ENCODE measurements at regions not wholly inside any gene's neighbourhood (a gene's known extent, or its start where the extent isn't known, plus 50 kb on each side); places are given as distances from the start of the nearest gene placed in this dataset.

- H3K9me3 ChIP-seq, result no peaks in the 10 kb centered on the region
- POLR2A ChIA-PET, result no interaction called here
- H3K4me1 ChIP-seq (ENCODE audit: control insufficient read depth in 1 of 2, extremely low read depth in 1 of 2, insufficient read depth in 2 of 2, low read length in 2 of 2), result no peaks in the 10 kb centered on the region
- Mint-ChIP-seq H3K27me3 (no peaks in the 10 kb centered on the region), H3K27ac (no peak overlapping the region), H3K4me1 (no peaks in the 10 kb centered on the region), H3K4me3 (no peak overlapping the region), H3K36me3 (no peaks in the 10 kb centered on the region), H3K9me3 (no peaks in the 10 kb centered on the region)
- CTCF ChIA-PET, result no interaction called here
- no peaks in the 10 kb centered on the region for H3K27me3 ChIP-seq (replicated peaks in 1 of 2; ENCODE audit: control insufficient read depth in 2 of 2, extremely low read depth in 1 of 2, insufficient read depth in 2 of 2, low read length in 1 of 2)
- DNase-seq (no peak), ATAC-seq (replicated peaks in 1 of 4) (no peak)
- no peak overlapping the region for H3K4me3 ChIP-seq (ENCODE audit: control insufficient read depth in 1 of 2, extremely low read depth in 1 of 2, low read length in 1 of 2)
- H3K36me3 ChIP-seq (ENCODE audit: control insufficient read depth in 2 of 2, extremely low read depth in 1 of 2, insufficient read depth in 1 of 2, low read length in 1 of 2), result no peaks in the 10 kb centered on the region
- H3K27ac ChIP-seq (ENCODE audit: low read length), result no peak overlapping the region
- WGBS (ENCODE audit: insufficient coverage), result no CpG with 5 or more reads among the region's 1 CpG
Observed at GRCh38 chr1:217260676-217261075, 370.2 kb downstream of the GPATCH2 start.

- Mint-ChIP-seq H3K9me3 (peaks cover 0 to 8% (median 5%) of the 10 kb centered on the region in 3 donors), H3K27ac (no peak overlapping the region), H3K4me3 (no peak overlapping the region), H3K36me3 (no peaks in the 10 kb centered on the region), H3K27me3 (no peaks in the 10 kb centered on the region), H3K4me1 (no peaks in the 10 kb centered on the region)
- no peak for DNase-seq
- CTCF ChIA-PET, result no interaction called here
- H3K36me3 ChIP-seq (ENCODE audit: control insufficient read depth in 2 of 2, extremely low read depth in 1 of 2, insufficient read depth in 1 of 2, low read length in 1 of 2), result no peaks in the 10 kb centered on the region
- POLR2A ChIA-PET, result no interaction called here
- no peaks in the 10 kb centered on the region for H3K4me1 ChIP-seq (ENCODE audit: control insufficient read depth in 1 of 2, extremely low read depth in 1 of 2, insufficient read depth in 2 of 2, low read length in 2 of 2)
- ATAC-seq (replicated peaks in 1 of 4), result no peak
- H3K4me3 ChIP-seq (ENCODE audit: control insufficient read depth in 1 of 2, extremely low read depth in 1 of 2, low read length in 1 of 2), result no peak overlapping the region
- H3K27me3 ChIP-seq (replicated peaks in 1 of 2; ENCODE audit: control insufficient read depth in 2 of 2, extremely low read depth in 1 of 2, insufficient read depth in 2 of 2, low read length in 1 of 2), result no peaks in the 10 kb centered on the region
- no peak overlapping the region for H3K27ac ChIP-seq (ENCODE audit: low read length)
- no peaks in the 10 kb centered on the region for H3K9me3 ChIP-seq
Observed at GRCh38 chr1:217253985-217254384, 376.9 kb downstream of the GPATCH2 start.

GRCh38 chr1:217253351-217253750, 377.5 kb downstream of the GPATCH2 start:
- Histone ChIP-seq H3K27me3 (replicated peaks in 1 of 2; ENCODE audit: control insufficient read depth in 2 of 2, extremely low read depth in 1 of 2, insufficient read depth in 2 of 2, low read length in 1 of 2) (no peaks in the 10 kb centered on the region), H3K4me3 (ENCODE audit: control insufficient read depth in 1 of 2, extremely low read depth in 1 of 2, low read length in 1 of 2) (no peak overlapping the region), H3K36me3 (ENCODE audit: control insufficient read depth in 2 of 2, extremely low read depth in 1 of 2, insufficient read depth in 1 of 2, low read length in 1 of 2) (no peaks in the 10 kb centered on the region), H3K27ac (ENCODE audit: low read length) (no peak overlapping the region), H3K4me1 (ENCODE audit: control insufficient read depth in 1 of 2, extremely low read depth in 1 of 2, insufficient read depth in 2 of 2, low read length in 2 of 2) (no peaks in the 10 kb centered on the region), H3K9me3 (no peaks in the 10 kb centered on the region)
- Mint-ChIP-seq H3K4me3 (no peak overlapping the region), H3K27me3 (no peaks in the 10 kb centered on the region), H3K9me3 (peaks cover 5 to 12% (median 6%) of the 10 kb centered on the region in 3 donors), H3K4me1 (no peaks in the 10 kb centered on the region), H3K36me3 (no peaks in the 10 kb centered on the region), H3K27ac (no peak overlapping the region)
- no peak for ATAC-seq (replicated peaks in 1 of 4)
- DNase-seq, result no peak
- ChIA-PET POLR2A (no interaction called here), CTCF (no interaction called here)
- WGBS (ENCODE audit: insufficient coverage), result 100% methylated on average over 1 of the region's 2 CpGs

GRCh38 chr1:217251121-217251520, 379.8 kb downstream of the GPATCH2 start:
- Mint-ChIP-seq H3K27me3 (no peaks in the 10 kb centered on the region), H3K36me3 (no peaks in the 10 kb centered on the region), H3K9me3 (peaks cover 5 to 12% (median 8%) of the 10 kb centered on the region in 3 donors), H3K4me3 (no peak overlapping the region), H3K27ac (no peak overlapping the region), H3K4me1 (no peaks in the 10 kb centered on the region)
- H3K36me3 ChIP-seq (ENCODE audit: control insufficient read depth in 2 of 2, extremely low read depth in 1 of 2, insufficient read depth in 1 of 2, low read length in 1 of 2), result no peaks in the 10 kb centered on the region
- H3K27me3 ChIP-seq (replicated peaks in 1 of 2; ENCODE audit: control insufficient read depth in 2 of 2, extremely low read depth in 1 of 2, insufficient read depth in 2 of 2, low read length in 1 of 2), result no peaks in the 10 kb centered on the region
- H3K4me1 ChIP-seq (ENCODE audit: control insufficient read depth in 1 of 2, extremely low read depth in 1 of 2, insufficient read depth in 2 of 2, low read length in 2 of 2), result no peaks in the 10 kb centered on the region
- WGBS (ENCODE audit: insufficient coverage), result no CpG with 5 or more reads among the region's 1 CpG
- ATAC-seq (replicated peaks in 1 of 4) (no peak), DNase-seq (no peak)
- no peak overlapping the region for H3K27ac ChIP-seq (ENCODE audit: low read length)
- POLR2A ChIA-PET, result no interaction called here
- H3K4me3 ChIP-seq (ENCODE audit: control insufficient read depth in 1 of 2, extremely low read depth in 1 of 2, low read length in 1 of 2), result no peak overlapping the region
- CTCF ChIA-PET, result no interaction called here
- H3K9me3 ChIP-seq, result no peaks in the 10 kb centered on the region

GRCh38 chr1:217249857-217250256, 381.0 kb downstream of the GPATCH2 start:
- ATAC-seq (replicated peaks in 1 of 4), result no peak
- H3K4me3 Mint-ChIP-seq, result no peak overlapping the region
- CTCF ChIA-PET, result no interaction called here

GRCh38 chr1:217244971-217245370, 385.9 kb downstream of the GPATCH2 start:
- POLR2A ChIA-PET, result no interaction called here
- peaks cover 0 to 8% (median 4%) of the 10 kb centered on the region in 3 donors for H3K9me3 Mint-ChIP-seq
- ATAC-seq (replicated peaks in 1 of 4), result no peak

More at GRCh38 chr1:217249857-217250256, 381.0 kb downstream of the GPATCH2 start:
- POLR2A ChIA-PET, result no interaction called here
- Mint-ChIP-seq H3K4me1 (no peaks in the 10 kb centered on the region), H3K9me3 (peaks cover 5 to 12% (median 8%) of the 10 kb centered on the region in 3 donors), H3K36me3 (no peaks in the 10 kb centered on the region), H3K27me3 (no peaks in the 10 kb centered on the region), H3K27ac (no peak overlapping the region)
- Histone ChIP-seq H3K9me3 (no peaks in the 10 kb centered on the region), H3K4me1 (ENCODE audit: control insufficient read depth in 1 of 2, extremely low read depth in 1 of 2, insufficient read depth in 2 of 2, low read length in 2 of 2) (no peaks in the 10 kb centered on the region), H3K27me3 (replicated peaks in 1 of 2; ENCODE audit: control insufficient read depth in 2 of 2, extremely low read depth in 1 of 2, insufficient read depth in 2 of 2, low read length in 1 of 2) (no peaks in the 10 kb centered on the region), H3K27ac (ENCODE audit: low read length) (no peak overlapping the region), H3K36me3 (ENCODE audit: control insufficient read depth in 2 of 2, extremely low read depth in 1 of 2, insufficient read depth in 1 of 2, low read length in 1 of 2) (no peaks in the 10 kb centered on the region), H3K4me3 (ENCODE audit: control insufficient read depth in 1 of 2, extremely low read depth in 1 of 2, low read length in 1 of 2) (no peak overlapping the region)
- no peak for DNase-seq
- 63% methylated on average over 1 of the region's 3 CpGs for WGBS (ENCODE audit: insufficient coverage)

GRCh38 chr1:217240656-217241055, 390.2 kb downstream of the GPATCH2 start:
- Mint-ChIP-seq H3K4me1 (no peaks in the 10 kb centered on the region), H3K27me3 (no peaks in the 10 kb centered on the region), H3K27ac (no peak overlapping the region), H3K36me3 (no peaks in the 10 kb centered on the region), H3K4me3 (no peak overlapping the region), H3K9me3 (peaks cover 0 to 8% (median 5%) of the 10 kb centered on the region in 3 donors)
- H3K27me3 ChIP-seq (replicated peaks in 1 of 2; ENCODE audit: control insufficient read depth in 2 of 2, extremely low read depth in 1 of 2, insufficient read depth in 2 of 2, low read length in 1 of 2), result no peaks in the 10 kb centered on the region
- DNase-seq (no peak), ATAC-seq (replicated peaks in 1 of 4) (no peak)
- H3K27ac ChIP-seq (ENCODE audit: low read length), result no peak overlapping the region
- no CpG with 5 or more reads among the region's 2 CpGs for WGBS (ENCODE audit: insufficient coverage)
- ChIA-PET CTCF (no interaction called here), POLR2A (interaction anchor here in 1 of 2 donors (0.9 kb wide), 1 partner anchor 1245 kb away, joined by 3 read pairs; no protein-coding TSS in a partner anchor)
- H3K36me3 ChIP-seq (ENCODE audit: control insufficient read depth in 2 of 2, extremely low read depth in 1 of 2, insufficient read depth in 1 of 2, low read length in 1 of 2), result no peaks in the 10 kb centered on the region
- H3K4me3 ChIP-seq (ENCODE audit: control insufficient read depth in 1 of 2, extremely low read depth in 1 of 2, low read length in 1 of 2), result no peak overlapping the region
- H3K4me1 ChIP-seq (ENCODE audit: control insufficient read depth in 1 of 2, extremely low read depth in 1 of 2, insufficient read depth in 2 of 2, low read length in 2 of 2), result no peaks in the 10 kb centered on the region
- no peaks in the 10 kb centered on the region for H3K9me3 ChIP-seq

More at GRCh38 chr1:217244971-217245370, 385.9 kb downstream of the GPATCH2 start:
- no peaks in the 10 kb centered on the region for H3K36me3 ChIP-seq (ENCODE audit: control insufficient read depth in 2 of 2, extremely low read depth in 1 of 2, insufficient read depth in 1 of 2, low read length in 1 of 2)
- H3K4me1 ChIP-seq (ENCODE audit: control insufficient read depth in 1 of 2, extremely low read depth in 1 of 2, insufficient read depth in 2 of 2, low read length in 2 of 2), result no peaks in the 10 kb centered on the region
- Mint-ChIP-seq H3K4me3 (no peak overlapping the region), H3K4me1 (no peaks in the 10 kb centered on the region), H3K27ac (no peak overlapping the region), H3K27me3 (no peaks in the 10 kb centered on the region), H3K36me3 (no peaks in the 10 kb centered on the region)
- no peaks in the 10 kb centered on the region for H3K9me3 ChIP-seq
- no peak overlapping the region for H3K4me3 ChIP-seq (ENCODE audit: control insufficient read depth in 1 of 2, extremely low read depth in 1 of 2, low read length in 1 of 2)
- no peak for DNase-seq
- H3K27me3 ChIP-seq (replicated peaks in 1 of 2; ENCODE audit: control insufficient read depth in 2 of 2, extremely low read depth in 1 of 2, insufficient read depth in 2 of 2, low read length in 1 of 2), result no peaks in the 10 kb centered on the region
- CTCF ChIA-PET, result no interaction called here
- no CpG with 5 or more reads among the region's 5 CpGs for WGBS (ENCODE audit: insufficient coverage)
- H3K27ac ChIP-seq (ENCODE audit: low read length), result no peak overlapping the region

Measured in T-cell (primary cell).